WTC11 (cell line): ENCODE measurements at regions not wholly inside any gene's neighbourhood (a gene's known extent, or its start where the extent isn't known, plus 50 kb on each side); places are given as distances from the start of the nearest gene placed in this dataset.

Experiments used
- ATAC-seq: fragments of 200-7000 bp; cut with Tn5 transposase; 2 replicates; pipeline ENCODE4 v1.10.0; 2021; ENCODE audit warnings: mild to moderate bottlenecking, moderate library complexity
- CTCF ChIA-PET: fragments of 300-600 bp; sonication (Branson Sonifier 250); formaldehyde crosslinking; loops from one replicate; lab custom pipeline; 2021; ENCODE audit warnings: antibody characterized with exemption; lab: Charles Lee
- POLR2A ChIA-PET: fragments of 350-600 bp; sonication (Branson Sonifier 250); formaldehyde crosslinking; loops from one replicate; lab custom pipeline; 2021; ENCODE audit warnings: antibody characterized with exemption; lab: Charles Lee
- DNase-seq: peaks from one replicate; pipeline ENCODE4 v3.0.0; 2021; ENCODE audit warnings: low spot score
- H3K27ac Mint-ChIP-seq: 2 replicates; pipeline ENCODE4 v1.8.0; 2021; ENCODE audit warnings: mixed read lengths
- H3K27me3 Mint-ChIP-seq: 2 replicates; pipeline ENCODE4 v1.8.0; 2021; ENCODE audit warnings: low read depth, mild to moderate bottlenecking, moderate library complexity, mixed read lengths
- H3K36me3 Mint-ChIP-seq: 2 replicates; pipeline ENCODE4 v1.8.0; 2021; ENCODE audit warnings: mixed read lengths
- H3K4me1 Mint-ChIP-seq: 2 replicates; pipeline ENCODE4 v1.8.0; 2022; ENCODE audit warnings: mixed read lengths
- H3K4me3 Mint-ChIP-seq: 2 replicates; pipeline ENCODE4 v1.8.0; 2021; ENCODE audit warnings: mild to moderate bottlenecking, moderate library complexity, mixed read lengths
- H3K9me3 Mint-ChIP-seq: 2 replicates; pipeline ENCODE4 v1.8.0; 2021; ENCODE audit warnings: mixed read lengths
- CBFB ChIP-seq: sonication (generic); formaldehyde crosslinking; IDR thresholded peaks from 2 replicates; pipeline ENCODE4 v1.8.1; 2022; ENCODE audit warnings: mild to moderate bottlenecking, low read depth, missing genetic modification reagents
- FOXJ3 ChIP-seq: sonication (generic); formaldehyde crosslinking; IDR thresholded peaks from 2 replicates; pipeline ENCODE4 v1.9.0; 2021; ENCODE audit warnings: missing genetic modification reagents, mild to moderate bottlenecking, borderline replicate concordance
- NR3C1 ChIP-seq: sonication (generic); formaldehyde crosslinking; conservative IDR thresholded peaks from 2 replicates; pipeline ENCODE4 v1.8.1; 2023; ENCODE audit warnings: low read depth, mild to moderate bottlenecking, missing genetic modification reagents
- SOX15 ChIP-seq: fragments of 250-450 bp; sonication (Bioruptor Pico); IDR thresholded peaks from 2 replicates; pipeline ENCODE4 v1.9.0; 2021; ENCODE audit warnings: mild to moderate bottlenecking
- SP1 ChIP-seq: sonication (generic); formaldehyde crosslinking; conservative IDR thresholded peaks from 2 replicates; pipeline ENCODE4 v1.8.1; 2022; ENCODE audit warnings: missing genetic modification reagents
- ZNF232 ChIP-seq: sonication (generic); formaldehyde crosslinking; IDR thresholded peaks from 2 replicates; pipeline ENCODE4 v1.8.0; 2022; ENCODE audit warnings: mild to moderate bottlenecking, missing genetic modification reagents
- ZNF396 ChIP-seq: fragments of 250-450 bp; sonication (Bioruptor Pico); IDR thresholded peaks from 2 replicates; pipeline ENCODE4 v1.8.0; 2021; ENCODE audit warnings: mild to moderate bottlenecking, moderate library complexity, borderline replicate concordance
- TF ChIP-seq, protein P1 (sequence below): fragments of 250-450 bp; sonication (Bioruptor Pico); IDR thresholded peaks from 2 replicates; pipeline ENCODE4 v1.9.0; 2021; ENCODE audit warnings: mild to moderate bottlenecking
- TF ChIP-seq, protein P2 (sequence below): sonication (generic); formaldehyde crosslinking; IDR thresholded peaks from 2 replicates; pipeline ENCODE4 v1.8.1; 2022; ENCODE audit warnings: low read depth, missing genetic modification reagents, borderline replicate concordance
- TF ChIP-seq, protein P3 (sequence below): sonication (generic); formaldehyde crosslinking; IDR thresholded peaks from 2 replicates; pipeline ENCODE4 v1.8.0; 2023; ENCODE audit warnings: missing genetic modification reagents, mild to moderate bottlenecking, borderline replicate concordance
- TF ChIP-seq, protein P4 (sequence below): sonication (generic); formaldehyde crosslinking; IDR thresholded peaks from 2 replicates; pipeline ENCODE4 v1.8.0; 2022; ENCODE audit warnings: missing genetic modification reagents

DNA sequence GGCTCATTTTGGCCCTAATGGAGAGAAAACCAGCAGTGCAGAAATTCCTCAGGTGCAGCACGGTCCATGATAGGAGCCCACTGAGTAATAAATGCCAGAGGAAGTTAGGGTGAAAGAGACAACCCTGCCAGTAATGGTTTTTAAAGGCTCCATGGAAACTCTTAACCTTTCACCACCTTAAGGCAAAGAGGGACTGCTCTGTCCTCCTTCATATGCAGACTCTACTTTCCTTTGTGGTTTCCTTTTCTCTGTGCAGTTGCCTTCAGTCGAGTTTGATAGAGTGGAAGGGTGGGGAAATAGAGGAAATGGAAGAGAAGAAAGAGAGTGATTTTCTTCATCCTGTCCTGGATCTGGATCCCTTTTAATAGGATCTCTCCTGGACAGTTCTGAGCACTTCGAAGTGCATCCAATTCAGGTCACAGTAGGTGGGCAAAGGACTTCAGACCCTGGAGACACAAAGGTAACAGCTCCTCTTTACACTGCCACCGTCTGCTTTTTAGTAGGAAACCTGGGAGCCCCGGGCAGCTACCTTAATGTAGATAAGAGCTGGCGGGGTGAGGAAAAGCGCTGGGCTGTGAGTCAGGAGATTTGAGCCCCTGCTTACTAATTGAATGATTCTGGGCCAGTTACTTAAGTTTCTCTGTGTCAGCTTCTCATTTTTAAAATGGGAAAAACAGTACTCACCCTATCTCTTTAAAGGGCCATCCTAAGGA lies 294.8 kb downstream of the KCNRG start:
- Mint-ChIP-seq H3K36me3 (peaks cover 4% of the 10 kb centered on the region; the same call in 1 of the 2 replicates), H3K4me3 (no peak overlapping the region), H3K27me3 (no peaks in the 10 kb centered on the region), H3K27ac (no peak overlapping the region), H3K9me3 (peaks cover 13% of the 10 kb centered on the region), H3K4me1 (peaks cover 15% of the 10 kb centered on the region)
- TF ChIP-seq, protein P1, sequence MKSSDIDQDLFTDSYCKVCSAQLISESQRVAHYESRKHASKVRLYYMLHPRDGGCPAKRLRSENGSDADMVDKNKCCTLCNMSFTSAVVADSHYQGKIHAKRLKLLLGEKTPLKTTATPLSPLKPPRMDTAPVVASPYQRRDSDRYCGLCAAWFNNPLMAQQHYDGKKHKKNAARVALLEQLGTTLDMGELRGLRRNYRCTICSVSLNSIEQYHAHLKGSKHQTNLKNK = no peak
- TF ChIP-seq ZNF396 (CRISPR knock-in tag) = no peak
- TF ChIP-seq, protein P2, sequence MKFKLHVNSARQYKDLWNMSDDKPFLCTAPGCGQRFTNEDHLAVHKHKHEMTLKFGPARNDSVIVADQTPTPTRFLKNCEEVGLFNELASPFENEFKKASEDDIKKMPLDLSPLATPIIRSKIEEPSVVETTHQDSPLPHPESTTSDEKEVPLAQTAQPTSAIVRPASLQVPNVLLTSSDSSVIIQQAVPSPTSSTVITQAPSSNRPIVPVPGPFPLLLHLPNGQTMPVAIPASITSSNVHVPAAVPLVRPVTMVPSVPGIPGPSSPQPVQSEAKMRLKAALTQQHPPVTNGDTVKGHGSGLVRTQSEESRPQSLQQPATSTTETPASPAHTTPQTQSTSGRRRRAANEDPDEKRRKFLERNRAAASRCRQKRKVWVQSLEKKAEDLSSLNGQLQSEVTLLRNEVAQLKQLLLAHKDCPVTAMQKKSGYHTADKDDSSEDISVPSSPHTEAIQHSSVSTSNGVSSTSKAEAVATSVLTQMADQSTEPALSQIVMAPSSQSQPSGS (CRISPR knock-in tag) = no peak
- CTCF ChIA-PET = no interaction called here
- ATAC-seq (peak; percentile 71), DNase-seq (no peak)
- POLR2A ChIA-PET = interaction anchor here (0.6 kb wide), 1 partner anchor 562 kb away, joined by 3 read pairs; no protein-coding TSS in a partner anchor

DNA sequence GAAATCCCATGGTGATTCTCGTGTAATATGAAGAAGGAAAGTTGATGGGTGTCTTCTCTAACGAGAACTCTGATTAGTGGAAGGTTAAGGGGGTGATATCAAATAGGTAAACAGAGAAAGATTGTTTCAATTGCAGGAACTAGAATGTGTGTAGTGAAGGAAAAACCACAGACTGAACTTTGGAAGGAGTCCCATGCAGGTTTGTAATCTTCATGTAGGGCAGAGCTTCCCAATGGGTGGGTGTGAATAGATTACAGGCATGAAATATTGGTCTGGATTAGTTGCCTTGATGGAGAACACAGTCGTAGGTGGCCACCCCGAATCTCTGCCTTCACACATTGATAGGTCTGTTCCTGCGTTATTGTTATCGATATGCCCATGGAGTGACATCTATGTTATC lies 295.5 kb downstream of the KCNRG start:
- no peak for DNase-seq
- CTCF ChIA-PET = no interaction called here

DNA sequence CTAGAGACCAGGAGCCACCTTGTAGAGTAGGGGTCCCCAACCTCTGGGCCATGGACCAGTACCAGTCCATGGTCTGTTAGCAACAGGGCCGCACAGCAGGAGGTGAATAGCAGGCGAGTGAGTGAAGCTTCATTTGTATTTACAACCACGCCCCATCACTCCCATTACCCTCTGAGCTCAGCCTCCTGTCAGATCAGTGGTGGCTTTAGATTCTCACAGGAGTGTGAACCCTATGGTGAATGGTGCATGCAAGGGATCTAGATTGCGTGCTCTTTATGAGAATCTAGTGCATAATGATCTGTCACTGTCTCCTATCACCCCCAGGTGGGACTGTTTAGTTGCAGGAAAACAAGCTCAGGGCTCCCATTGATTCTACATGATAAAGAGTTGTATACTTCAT lies 303.6 kb downstream of the KCNRG start:
- ATAC-seq = no peak; the same call in 1 of the 2 replicates
- no peaks in the 10 kb centered on the region for H3K9me3 Mint-ChIP-seq
- H3K27ac Mint-ChIP-seq = no peak overlapping the region
- no peaks in the 10 kb centered on the region for H3K27me3 Mint-ChIP-seq
- no peaks in the 10 kb centered on the region for H3K36me3 Mint-ChIP-seq
- ChIA-PET POLR2A (no interaction called here), CTCF (interaction anchor here (1.2 kb wide), 1 partner anchor 21 kb away, joined by 3 read pairs; no protein-coding TSS in a partner anchor)
- H3K4me1 Mint-ChIP-seq = peaks cover 7% of the 10 kb centered on the region; the same call in 1 of the 2 replicates
- DNase-seq = peak; percentile 40
- H3K4me3 Mint-ChIP-seq = no peak overlapping the region
- TF ChIP-seq, protein P3, sequence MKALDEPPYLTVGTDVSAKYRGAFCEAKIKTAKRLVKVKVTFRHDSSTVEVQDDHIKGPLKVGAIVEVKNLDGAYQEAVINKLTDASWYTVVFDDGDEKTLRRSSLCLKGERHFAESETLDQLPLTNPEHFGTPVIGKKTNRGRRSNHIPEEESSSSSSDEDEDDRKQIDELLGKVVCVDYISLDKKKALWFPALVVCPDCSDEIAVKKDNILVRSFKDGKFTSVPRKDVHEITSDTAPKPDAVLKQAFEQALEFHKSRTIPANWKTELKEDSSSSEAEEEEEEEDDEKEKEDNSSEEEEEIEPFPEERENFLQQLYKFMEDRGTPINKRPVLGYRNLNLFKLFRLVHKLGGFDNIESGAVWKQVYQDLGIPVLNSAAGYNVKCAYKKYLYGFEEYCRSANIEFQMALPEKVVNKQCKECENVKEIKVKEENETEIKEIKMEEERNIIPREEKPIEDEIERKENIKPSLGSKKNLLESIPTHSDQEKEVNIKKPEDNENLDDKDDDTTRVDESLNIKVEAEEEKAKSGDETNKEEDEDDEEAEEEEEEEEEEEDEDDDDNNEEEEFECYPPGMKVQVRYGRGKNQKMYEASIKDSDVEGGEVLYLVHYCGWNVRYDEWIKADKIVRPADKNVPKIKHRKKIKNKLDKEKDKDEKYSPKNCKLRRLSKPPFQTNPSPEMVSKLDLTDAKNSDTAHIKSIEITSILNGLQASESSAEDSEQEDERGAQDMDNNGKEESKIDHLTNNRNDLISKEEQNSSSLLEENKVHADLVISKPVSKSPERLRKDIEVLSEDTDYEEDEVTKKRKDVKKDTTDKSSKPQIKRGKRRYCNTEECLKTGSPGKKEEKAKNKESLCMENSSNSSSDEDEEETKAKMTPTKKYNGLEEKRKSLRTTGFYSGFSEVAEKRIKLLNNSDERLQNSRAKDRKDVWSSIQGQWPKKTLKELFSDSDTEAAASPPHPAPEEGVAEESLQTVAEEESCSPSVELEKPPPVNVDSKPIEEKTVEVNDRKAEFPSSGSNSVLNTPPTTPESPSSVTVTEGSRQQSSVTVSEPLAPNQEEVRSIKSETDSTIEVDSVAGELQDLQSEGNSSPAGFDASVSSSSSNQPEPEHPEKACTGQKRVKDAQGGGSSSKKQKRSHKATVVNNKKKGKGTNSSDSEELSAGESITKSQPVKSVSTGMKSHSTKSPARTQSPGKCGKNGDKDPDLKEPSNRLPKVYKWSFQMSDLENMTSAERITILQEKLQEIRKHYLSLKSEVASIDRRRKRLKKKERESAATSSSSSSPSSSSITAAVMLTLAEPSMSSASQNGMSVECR (CRISPR knock-in tag) = no peak
- TF ChIP-seq, protein P4, sequence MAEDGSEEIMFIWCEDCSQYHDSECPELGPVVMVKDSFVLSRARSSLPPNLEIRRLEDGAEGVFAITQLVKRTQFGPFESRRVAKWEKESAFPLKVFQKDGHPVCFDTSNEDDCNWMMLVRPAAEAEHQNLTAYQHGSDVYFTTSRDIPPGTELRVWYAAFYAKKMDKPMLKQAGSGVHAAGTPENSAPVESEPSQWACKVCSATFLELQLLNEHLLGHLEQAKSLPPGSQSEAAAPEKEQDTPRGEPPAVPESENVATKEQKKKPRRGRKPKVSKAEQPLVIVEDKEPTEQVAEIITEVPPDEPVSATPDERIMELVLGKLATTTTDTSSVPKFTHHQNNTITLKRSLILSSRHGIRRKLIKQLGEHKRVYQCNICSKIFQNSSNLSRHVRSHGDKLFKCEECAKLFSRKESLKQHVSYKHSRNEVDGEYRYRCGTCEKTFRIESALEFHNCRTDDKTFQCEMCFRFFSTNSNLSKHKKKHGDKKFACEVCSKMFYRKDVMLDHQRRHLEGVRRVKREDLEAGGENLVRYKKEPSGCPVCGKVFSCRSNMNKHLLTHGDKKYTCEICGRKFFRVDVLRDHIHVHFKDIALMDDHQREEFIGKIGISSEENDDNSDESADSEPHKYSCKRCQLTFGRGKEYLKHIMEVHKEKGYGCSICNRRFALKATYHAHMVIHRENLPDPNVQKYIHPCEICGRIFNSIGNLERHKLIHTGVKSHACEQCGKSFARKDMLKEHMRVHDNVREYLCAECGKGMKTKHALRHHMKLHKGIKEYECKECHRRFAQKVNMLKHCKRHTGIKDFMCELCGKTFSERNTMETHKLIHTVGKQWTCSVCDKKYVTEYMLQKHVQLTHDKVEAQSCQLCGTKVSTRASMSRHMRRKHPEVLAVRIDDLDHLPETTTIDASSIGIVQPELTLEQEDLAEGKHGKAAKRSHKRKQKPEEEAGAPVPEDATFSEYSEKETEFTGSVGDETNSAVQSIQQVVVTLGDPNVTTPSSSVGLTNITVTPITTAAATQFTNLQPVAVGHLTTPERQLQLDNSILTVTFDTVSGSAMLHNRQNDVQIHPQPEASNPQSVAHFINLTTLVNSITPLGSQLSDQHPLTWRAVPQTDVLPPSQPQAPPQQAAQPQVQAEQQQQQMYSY (CRISPR knock-in tag) = no peak
- no peak for TF ChIP-seq ZNF232 (CRISPR knock-in tag)
- no peak for TF ChIP-seq SOX15 (CRISPR knock-in tag)
- no peak for TF ChIP-seq FOXJ3 (CRISPR knock-in tag)
- no peak for TF ChIP-seq NR3C1 (CRISPR knock-in tag)
- TF ChIP-seq, protein P1 = no peak
- no peak for TF ChIP-seq CBFB (CRISPR knock-in tag)

More for the DNA sequence above, 295.5 kb downstream of the KCNRG start:
- Mint-ChIP-seq H3K4me3 (no peak overlapping the region), H3K9me3 (peaks cover 13% of the 10 kb centered on the region), H3K27ac (no peak overlapping the region), H3K27me3 (no peaks in the 10 kb centered on the region), H3K4me1 (peaks cover 15% of the 10 kb centered on the region), H3K36me3 (peaks cover 4% of the 10 kb centered on the region; the same call in 1 of the 2 replicates)
- POLR2A ChIA-PET = no interaction called here
- TF ChIP-seq, protein P4 (CRISPR knock-in tag) = no peak
- TF ChIP-seq, protein P1 = no peak
- TF ChIP-seq SP1 (CRISPR knock-in tag) = no peak
- no peak for ATAC-seq
